ENCODE measurements at regions not wholly inside any gene's neighbourhood (a gene's known extent, or its start where the extent isn't known, plus 50 kb on each side); places are given as distances from the start of the nearest gene placed in this dataset.

DNA sequence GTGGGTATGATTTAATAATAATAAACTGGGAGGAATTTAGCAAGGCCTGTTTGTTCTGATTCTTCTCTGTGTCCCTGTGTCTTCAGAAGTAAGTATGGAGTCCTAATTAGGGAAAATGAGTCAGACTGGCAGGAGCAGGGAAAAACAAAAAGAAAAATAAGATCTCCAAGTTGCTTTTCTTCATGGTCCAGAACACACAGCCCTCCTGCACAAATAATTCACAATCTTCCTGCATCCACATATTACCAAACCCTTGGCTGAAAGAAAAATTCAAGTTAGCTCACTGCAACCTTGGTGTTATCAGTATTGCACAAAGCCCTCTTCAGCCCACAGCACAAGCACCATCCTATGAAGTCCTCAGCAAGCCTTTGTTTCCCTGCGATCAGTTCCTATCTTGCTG, 142.0 kb upstream of the LAMA2 start:
- DNase-seq (ENCODE audit: insufficient read length, low spot score, missing footprints), result no peak
- H3K4me2 ChIP-seq (ENCODE audit: insufficient read depth, low read length), result no peak overlapping the region
- H3K27ac ChIP-seq (ENCODE audit: low read depth, low read length), result no peak overlapping the region
- H3K4me3 ChIP-seq (ENCODE audit: insufficient read depth, low read length), result no peak overlapping the region
- no peak overlapping the region for H2AFZ ChIP-seq (ENCODE audit: low read length)
- no peaks in the 10 kb centered on the region for H3K4me1 ChIP-seq (ENCODE audit: insufficient read depth, low read length)
- no peaks in the 10 kb centered on the region for H3K9me3 ChIP-seq (ENCODE audit: low read depth, low read length)
- no peaks in the 10 kb centered on the region for H3K36me3 ChIP-seq (ENCODE audit: insufficient read depth, low read length)
- TF ChIP-seq, protein P1, sequence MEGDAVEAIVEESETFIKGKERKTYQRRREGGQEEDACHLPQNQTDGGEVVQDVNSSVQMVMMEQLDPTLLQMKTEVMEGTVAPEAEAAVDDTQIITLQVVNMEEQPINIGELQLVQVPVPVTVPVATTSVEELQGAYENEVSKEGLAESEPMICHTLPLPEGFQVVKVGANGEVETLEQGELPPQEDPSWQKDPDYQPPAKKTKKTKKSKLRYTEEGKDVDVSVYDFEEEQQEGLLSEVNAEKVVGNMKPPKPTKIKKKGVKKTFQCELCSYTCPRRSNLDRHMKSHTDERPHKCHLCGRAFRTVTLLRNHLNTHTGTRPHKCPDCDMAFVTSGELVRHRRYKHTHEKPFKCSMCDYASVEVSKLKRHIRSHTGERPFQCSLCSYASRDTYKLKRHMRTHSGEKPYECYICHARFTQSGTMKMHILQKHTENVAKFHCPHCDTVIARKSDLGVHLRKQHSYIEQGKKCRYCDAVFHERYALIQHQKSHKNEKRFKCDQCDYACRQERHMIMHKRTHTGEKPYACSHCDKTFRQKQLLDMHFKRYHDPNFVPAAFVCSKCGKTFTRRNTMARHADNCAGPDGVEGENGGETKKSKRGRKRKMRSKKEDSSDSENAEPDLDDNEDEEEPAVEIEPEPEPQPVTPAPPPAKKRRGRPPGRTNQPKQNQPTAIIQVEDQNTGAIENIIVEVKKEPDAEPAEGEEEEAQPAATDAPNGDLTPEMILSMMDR (IDR thresholded peaks at IDR 0.05; ENCODE audit: extremely low read depth, low read depth, low read length), result no peak
- H4K20me1 ChIP-seq (ENCODE audit: insufficient read depth, low read length), result no peaks in the 10 kb centered on the region
- H3K27me3 ChIP-seq (ENCODE audit: insufficient read depth, low read length), result no peaks in the 10 kb centered on the region
- no peaks in the 10 kb centered on the region for H3K79me2 ChIP-seq (ENCODE audit: insufficient read depth, low read length)

DNA sequence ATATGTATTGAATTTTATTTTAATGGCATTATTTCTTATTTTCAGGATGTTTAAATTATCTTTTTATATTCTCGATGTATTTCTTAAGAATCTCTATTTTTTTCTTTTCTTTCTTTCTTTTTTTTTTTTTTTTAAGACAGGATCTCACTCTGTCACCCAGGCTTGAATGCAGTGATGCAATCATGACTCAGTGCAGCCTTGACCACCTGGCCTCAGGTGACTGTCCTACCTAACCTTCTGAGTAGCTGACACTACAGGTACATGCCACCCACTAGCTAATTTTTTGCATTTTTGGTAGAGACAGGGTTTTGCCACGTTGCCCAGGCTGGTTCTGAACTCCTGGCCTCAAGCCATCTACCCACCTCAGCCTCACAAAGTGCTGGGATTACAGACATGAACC, 143.8 kb upstream of the LAMA2 start:
- Histone ChIP-seq H3K4me3 (ENCODE audit: insufficient read depth, low read length) (no peak overlapping the region), H3K9me3 (ENCODE audit: low read depth, low read length) (no peaks in the 10 kb centered on the region), H3K4me1 (ENCODE audit: insufficient read depth, low read length) (no peaks in the 10 kb centered on the region), H2AFZ (ENCODE audit: low read length) (no peak overlapping the region), H3K27ac (ENCODE audit: low read depth, low read length) (no peak overlapping the region), H3K27me3 (ENCODE audit: insufficient read depth, low read length) (no peaks in the 10 kb centered on the region), H4K20me1 (ENCODE audit: insufficient read depth, low read length) (no peaks in the 10 kb centered on the region), H3K36me3 (ENCODE audit: insufficient read depth, low read length) (no peaks in the 10 kb centered on the region), H3K4me2 (ENCODE audit: insufficient read depth, low read length) (no peak overlapping the region), H3K79me2 (ENCODE audit: insufficient read depth, low read length) (no peaks in the 10 kb centered on the region)
- DNase-seq (ENCODE audit: insufficient read length, low spot score, missing footprints), result no peak
- TF ChIP-seq, protein P1 (IDR thresholded peaks at IDR 0.05; ENCODE audit: extremely low read depth, low read depth, low read length), result no peak

DNA sequence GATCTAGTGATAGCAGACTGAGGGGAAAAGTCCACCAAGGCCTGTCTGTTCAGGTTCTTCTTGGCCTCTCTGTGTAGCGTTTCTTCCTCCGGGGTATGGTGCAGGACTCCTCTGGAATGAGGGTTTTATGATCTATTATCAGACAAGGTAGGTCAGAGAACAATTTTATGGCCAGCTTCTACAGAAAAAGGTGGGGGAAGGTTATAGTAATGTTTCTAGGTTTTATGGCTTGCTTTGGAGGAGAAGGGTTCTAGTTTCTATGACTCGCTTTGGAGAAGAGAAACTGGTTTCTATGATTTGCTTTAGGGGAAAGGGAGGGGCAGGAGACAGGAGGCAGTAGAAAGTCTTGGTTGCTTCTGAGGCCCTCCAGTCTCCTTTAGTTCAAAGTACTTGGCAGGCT, 144.8 kb upstream of the LAMA2 start:
- Histone ChIP-seq H3K4me3 (ENCODE audit: insufficient read depth, low read length) (no peak overlapping the region), H4K20me1 (ENCODE audit: insufficient read depth, low read length) (no peaks in the 10 kb centered on the region), H3K4me1 (ENCODE audit: insufficient read depth, low read length) (no peaks in the 10 kb centered on the region), H3K9me3 (ENCODE audit: low read depth, low read length) (no peaks in the 10 kb centered on the region), H3K27me3 (ENCODE audit: insufficient read depth, low read length) (no peaks in the 10 kb centered on the region), H3K36me3 (ENCODE audit: insufficient read depth, low read length) (no peaks in the 10 kb centered on the region), H2AFZ (ENCODE audit: low read length) (no peak overlapping the region), H3K79me2 (ENCODE audit: insufficient read depth, low read length) (no peaks in the 10 kb centered on the region), H3K4me2 (ENCODE audit: insufficient read depth, low read length) (no peak overlapping the region), H3K27ac (ENCODE audit: low read depth, low read length) (no peak overlapping the region)
- DNase-seq (ENCODE audit: insufficient read length, low spot score, missing footprints), result no peak
- TF ChIP-seq, protein P1 (IDR thresholded peaks at IDR 0.05; ENCODE audit: extremely low read depth, low read depth, low read length), result no peak

DNA sequence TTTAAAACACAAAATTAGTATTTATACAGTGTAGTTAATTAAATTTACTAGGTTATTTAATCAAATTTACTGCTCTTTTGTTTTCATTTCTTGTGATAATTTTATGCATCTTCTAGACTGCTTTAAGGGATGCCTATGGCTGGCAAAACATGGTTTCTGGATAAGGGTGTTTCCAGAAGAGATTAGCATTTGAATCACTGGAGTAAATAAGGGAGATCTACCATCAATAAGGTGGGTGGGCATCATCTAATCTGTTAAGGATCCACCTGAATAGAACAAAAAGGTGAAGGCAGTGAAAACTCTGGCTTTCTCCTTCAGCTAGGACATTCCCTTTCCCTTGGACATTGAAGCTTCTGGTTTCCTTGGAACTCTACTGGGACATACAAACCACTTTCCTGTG, 146.2 kb upstream of the LAMA2 start:
- no peaks in the 10 kb centered on the region for H4K20me1 ChIP-seq (ENCODE audit: insufficient read depth, low read length)
- H3K4me1 ChIP-seq (ENCODE audit: insufficient read depth, low read length), result no peaks in the 10 kb centered on the region
- H3K4me2 ChIP-seq (ENCODE audit: insufficient read depth, low read length), result no peak overlapping the region
- no peaks in the 10 kb centered on the region for H3K79me2 ChIP-seq (ENCODE audit: insufficient read depth, low read length)
- H2AFZ ChIP-seq (ENCODE audit: low read length), result peak overlapping the region; percentile 39
- H3K4me3 ChIP-seq (ENCODE audit: insufficient read depth, low read length), result no peak overlapping the region
- H3K27ac ChIP-seq (ENCODE audit: low read depth, low read length), result no peak overlapping the region
- no peaks in the 10 kb centered on the region for H3K36me3 ChIP-seq (ENCODE audit: insufficient read depth, low read length)
- no peaks in the 10 kb centered on the region for H3K27me3 ChIP-seq (ENCODE audit: insufficient read depth, low read length)
- TF ChIP-seq, protein P1 (IDR thresholded peaks at IDR 0.05; ENCODE audit: extremely low read depth, low read depth, low read length), result no peak
- DNase-seq (ENCODE audit: insufficient read length, low spot score, missing footprints), result no peak
- H3K9me3 ChIP-seq (ENCODE audit: low read depth, low read length), result no peaks in the 10 kb centered on the region

All from osteoblast (primary cell).